ENCODE measurements at regions not wholly inside any gene's neighbourhood (a gene's known extent, or its start where the extent isn't known, plus 50 kb on each side); places are given as distances from the start of the nearest gene placed in this dataset.

DNA sequence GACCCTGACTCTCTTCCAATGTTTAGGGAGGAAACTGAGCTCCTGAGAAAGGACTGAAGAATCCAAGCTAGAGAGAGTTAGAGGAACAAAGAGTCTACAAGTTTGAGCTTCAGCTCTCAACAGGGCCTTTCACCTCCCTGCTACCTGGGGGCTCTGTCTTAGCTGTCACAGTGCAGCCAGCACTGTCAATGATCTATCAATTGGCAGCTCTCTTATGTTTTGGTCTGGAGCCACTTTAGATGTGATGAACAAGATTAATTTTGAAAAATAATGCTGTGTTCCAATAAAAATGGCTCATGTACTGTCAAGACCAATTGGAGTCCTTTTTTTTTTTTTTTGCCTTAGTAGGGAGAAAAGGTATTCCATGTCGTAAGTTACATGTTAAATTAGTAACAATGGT is 215.8 kb upstream of the TRIB2 start:
- DNase-seq (ENCODE audit: low spot score), result no peak

DNA sequence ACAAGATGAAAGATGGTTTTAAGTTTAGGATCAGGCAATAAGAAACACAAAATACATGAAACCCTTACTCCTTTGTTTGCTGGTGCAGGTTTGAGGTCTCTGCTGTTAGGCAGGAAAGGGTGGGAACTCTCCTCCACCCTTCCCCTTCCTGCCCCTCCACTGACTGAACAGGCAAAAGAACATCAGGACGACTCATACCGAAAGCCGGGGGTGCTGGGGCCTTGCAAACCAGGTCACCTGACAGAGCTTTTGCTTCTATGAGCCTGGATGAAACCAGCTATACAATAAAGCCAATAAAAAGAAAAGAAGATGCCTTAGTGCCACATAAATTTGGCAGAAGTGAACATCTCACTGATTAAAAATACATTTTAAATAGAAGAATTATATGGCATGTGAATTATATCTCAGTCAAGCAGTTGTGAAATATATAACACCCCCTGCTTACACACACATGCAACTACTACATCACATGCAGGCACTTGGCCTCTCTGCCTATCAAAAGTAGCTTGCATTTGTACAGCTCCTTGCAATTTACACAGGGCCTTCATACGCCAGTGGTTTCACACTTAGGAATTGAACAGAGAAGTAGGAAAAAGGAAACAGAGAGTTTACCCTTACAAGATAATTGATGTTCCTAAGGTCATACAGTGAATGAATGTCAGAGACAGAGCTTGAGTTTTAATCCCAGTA is 215.1 kb upstream of the TRIB2 start:
- DNase-seq (ENCODE audit: low spot score), result no peak

DNA sequence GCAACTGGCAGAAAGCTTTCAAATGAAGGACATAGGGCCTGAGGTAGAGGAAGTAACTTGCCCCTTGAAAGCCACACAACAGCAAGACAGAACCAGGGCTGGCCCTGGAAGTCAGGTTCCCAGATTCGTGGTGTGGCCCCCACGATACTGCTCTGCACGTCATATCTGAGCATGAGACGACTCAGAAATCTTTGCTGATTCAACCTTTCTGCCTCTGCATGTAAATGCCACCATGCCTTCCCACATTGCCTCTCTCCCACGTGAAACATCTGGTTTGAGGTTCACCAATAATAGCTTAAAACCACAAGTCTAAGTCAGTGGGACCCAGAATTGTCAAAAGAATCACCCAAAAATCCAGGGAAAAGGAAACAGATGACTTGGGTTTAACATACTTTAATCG is 214.0 kb upstream of the TRIB2 start:
- no peak for DNase-seq (ENCODE audit: low spot score)

DNA sequence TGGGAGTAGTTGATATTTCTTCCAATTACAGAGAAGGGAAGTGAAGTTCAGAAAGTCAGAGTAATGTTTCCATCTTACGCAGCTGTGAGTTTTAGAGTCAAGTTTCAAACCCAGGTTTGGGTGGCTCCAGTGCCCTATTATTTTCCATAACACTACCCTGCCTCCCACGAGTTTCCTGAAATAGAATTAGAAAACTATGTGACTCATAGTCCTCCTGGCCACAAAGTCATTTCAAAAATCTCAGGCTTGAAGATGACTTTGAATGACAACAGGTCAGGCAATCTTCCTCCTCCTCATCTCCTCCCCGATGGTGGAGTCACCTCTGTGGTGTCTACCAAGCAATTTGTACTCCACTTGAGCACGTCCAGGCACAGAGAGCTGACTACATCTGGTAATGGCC is 212.3 kb upstream of the TRIB2 start:
- no peak for DNase-seq (ENCODE audit: low spot score)

DNA sequence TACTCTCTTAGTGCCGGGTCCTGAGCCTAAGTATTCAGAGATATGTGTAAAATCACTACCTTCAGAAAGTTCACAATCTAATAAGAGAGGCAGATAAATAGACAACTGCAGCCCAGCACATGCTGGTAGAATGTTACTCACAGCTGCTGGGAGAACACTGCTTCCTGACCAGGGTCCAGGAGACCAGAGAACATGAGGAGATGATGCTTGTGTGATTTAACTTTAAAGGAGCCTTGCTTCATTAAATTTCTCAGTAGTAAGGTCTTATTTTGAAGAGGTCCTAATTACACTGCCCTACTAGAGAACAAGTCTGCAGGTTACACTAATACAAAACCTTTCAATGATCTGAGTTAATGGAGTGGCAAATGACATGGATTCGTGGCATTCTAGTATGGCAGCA is 209.9 kb upstream of the TRIB2 start:
- DNase-seq (ENCODE audit: low spot score), result no peak

DNA sequence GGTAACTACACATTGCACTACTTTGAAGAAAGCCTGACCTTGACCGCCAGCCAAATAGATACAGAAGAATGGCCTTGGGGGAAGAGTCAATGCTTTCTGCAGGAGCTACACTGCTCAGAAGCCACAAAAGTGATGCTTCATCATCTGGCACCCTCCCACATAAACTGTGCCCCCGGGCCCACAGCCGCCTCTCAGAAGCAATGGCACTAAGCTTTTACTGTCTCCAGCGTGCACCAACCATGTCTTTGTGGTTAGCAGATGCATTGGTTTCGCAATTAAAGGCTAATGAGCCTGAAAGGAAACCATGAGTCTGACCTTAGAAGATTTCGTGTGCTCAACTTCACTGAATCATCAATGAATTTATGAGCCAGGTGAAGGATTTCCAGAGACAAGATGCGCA is 209.4 kb upstream of the TRIB2 start:
- no peak for DNase-seq (ENCODE audit: low spot score)

- DNase-seq (ENCODE audit: low spot score), result no peak
These were observed 206.7 kb upstream of the TRIB2 start for GRCh38 chr2:12510070-12510469.

DNA sequence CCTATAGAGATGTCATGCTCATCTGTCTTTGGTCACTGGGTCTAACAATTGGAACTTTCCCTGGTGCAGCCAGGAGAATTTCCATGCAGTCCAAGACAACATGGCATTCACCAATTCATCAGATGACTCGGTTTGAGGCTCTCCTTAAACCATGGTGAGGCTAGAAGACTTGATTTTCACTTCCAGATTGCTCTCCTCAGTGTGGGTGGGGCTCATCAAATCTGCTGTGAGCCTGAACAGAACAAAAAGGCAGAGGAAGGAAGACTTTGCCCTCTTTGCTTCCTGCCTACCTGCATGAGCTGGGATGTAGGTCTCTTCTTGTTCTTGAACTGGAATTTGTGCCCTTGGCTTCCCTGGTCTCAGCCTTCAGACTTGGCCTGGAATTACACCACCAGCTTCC is 203.4 kb upstream of the TRIB2 start:
- DNase-seq (ENCODE audit: low spot score), result no peak

DNA sequence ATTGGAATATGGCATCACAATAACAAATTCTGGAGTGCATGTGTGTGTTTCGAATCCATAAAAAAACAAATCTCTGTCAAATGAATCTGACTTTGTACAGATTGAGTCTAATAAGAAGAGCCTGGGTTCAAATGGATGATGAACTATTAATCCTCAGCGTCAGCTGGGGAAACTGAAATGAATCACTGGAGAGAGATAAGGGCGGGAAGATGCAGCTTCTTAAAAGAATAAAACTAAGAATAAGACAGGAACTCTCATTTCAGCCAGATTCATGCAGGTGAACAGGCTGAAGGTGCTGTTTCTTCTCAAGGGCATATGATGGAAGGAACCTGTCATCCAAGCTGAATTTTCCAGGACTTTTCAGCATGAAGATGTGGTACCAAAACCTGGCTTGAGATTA is 202.6 kb upstream of the TRIB2 start:
- no peak for DNase-seq (ENCODE audit: low spot score)

DNA sequence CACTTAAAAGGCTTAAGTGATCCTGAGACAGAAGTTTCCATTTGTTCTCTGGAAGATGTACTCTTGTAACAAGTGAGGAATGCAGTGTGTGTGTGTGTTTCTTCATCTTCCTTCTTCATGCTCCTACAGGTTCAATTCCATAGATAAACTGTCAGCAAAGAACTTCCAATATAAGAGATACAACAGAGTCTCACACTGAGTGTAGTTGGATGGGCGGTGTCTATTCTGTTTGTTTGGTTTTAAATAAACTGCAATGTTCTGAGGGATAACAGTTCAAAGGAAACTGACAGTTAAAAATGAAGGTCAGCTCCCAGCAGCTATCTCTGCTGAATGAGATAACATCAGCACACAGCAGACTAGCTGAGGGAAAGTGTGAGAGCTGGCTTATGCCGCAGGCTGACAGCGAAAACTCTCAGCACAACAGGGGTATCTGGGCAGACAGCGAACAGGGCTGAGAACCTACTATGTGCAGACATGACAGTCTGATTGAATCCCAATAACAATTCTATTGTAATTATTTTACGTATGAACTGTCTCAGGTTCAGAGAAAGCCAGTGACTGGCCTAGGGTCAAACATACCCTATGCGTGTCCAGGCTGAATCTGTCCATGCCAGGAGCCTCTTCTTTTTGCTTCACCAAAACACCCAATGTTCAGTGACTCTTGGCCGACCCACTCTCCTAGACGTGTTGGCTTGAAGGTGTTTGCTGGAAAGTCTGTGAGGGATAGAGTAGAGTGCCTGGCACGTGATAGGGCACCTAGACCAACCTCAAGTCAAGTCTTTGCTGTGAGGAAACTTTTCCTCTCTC is 201.9 kb upstream of the TRIB2 start:
- DNase-seq (ENCODE audit: low spot score), result peak; percentile 23

GRCh38 chr2:12515871-12516270 is 200.9 kb upstream of the TRIB2 start:
- DNase-seq (ENCODE audit: low spot score), result no peak

DNA sequence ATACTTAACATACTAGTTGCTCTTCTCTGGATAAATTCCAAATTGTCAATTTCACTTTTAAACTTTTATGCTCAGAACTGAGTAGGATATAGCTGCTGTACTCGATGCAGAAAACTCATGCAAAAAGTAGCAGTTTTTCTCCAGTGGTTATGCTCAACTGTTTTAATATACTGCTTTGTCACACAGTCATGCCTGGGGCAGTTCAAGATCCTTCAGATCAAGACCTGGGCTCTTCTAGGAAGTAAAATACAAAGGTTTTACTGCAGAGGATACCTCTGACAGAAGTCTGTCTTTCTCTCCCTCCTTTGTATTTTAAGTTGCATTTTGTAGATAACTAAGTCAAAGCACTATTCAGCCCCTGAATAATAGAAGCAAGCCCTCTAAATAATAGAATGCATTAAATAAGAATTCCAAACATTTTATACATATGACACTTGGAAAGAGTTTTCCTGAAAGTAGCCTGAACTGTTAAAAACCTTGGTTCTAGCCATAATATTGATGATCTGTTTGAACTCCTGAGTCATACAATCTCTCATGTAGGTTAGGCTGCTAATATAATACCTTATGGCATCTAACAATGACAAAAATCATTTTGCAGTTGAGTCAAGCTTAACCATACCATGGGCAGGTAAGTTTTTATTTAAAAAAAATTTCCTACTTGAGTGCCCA is 183.3 kb upstream of the TRIB2 start:
- no peak for DNase-seq (ENCODE audit: low spot score)

DNA sequence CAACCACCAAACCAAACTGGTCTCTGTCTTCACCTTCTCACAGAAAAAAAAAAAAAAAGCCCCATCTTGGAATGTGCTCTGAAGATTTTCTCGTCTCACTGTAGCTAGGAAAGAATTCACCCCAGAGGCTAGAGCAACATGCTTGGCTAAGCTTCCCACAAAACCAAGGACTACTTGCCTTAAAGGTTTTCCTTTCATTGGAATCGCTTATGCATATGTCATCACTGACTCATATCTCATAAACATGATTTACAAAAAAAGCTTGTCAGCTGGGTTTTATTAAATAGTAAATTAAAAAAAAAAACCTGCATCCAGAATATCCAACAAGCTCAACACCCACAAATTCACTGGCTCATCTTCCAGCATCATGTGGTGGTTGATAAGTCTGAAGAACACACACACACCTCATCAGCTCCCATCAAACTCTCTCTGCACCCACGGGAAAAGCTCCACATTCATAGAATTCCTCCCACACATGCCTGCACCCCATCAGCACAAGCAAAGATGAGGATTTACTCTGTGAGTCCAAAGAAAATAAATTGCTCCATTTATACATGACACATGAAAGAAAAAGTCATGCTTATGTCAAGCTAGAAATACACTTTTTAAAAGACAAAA is 182.0 kb upstream of the TRIB2 start:
- DNase-seq (ENCODE audit: low spot score), result no peak

DNA sequence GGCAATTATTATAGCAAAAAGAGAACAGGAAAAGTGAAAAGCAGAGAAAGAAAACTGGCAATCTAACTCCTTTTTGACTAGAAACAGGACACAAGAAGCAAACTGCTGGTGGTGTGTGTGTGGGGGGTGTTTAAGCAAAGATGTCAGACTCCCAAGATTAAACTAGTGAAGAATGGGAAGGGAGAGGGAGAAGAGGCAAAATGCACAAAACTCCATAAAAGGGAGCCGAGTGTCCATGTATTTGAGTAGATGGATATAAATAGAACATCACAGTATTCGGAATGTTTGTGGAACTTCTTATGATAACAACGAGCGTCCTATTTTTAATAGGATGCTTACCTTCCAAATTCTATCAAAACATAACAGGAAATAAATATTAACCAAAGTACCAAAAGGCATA is 179.8 kb upstream of the TRIB2 start:
- DNase-seq (ENCODE audit: low spot score), result no peak

GRCh38 chr2:12538138-12538694 is 178.5 kb upstream of the TRIB2 start:
- no peak for DNase-seq (ENCODE audit: low spot score)

DNA sequence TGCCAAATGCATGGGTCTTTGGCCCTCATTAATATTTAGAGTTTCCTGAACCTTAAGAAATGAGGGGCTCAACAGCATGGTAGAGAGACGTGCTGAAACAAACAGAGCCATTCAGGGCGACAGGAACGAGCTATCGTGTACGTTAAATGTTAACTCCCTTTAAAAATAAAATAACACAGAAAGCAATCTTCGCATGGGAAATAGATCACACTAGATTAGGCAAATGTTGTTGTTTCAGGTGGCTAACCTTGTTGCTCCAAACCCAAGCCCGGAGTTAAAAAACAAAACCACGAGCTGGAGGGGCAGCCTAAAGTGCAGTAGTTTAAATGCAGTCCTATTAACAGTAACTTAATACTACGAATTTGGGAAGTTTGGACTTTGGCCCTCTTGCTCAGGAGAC is 177.4 kb upstream of the TRIB2 start:
- no peak for DNase-seq (ENCODE audit: low spot score)

DNA sequence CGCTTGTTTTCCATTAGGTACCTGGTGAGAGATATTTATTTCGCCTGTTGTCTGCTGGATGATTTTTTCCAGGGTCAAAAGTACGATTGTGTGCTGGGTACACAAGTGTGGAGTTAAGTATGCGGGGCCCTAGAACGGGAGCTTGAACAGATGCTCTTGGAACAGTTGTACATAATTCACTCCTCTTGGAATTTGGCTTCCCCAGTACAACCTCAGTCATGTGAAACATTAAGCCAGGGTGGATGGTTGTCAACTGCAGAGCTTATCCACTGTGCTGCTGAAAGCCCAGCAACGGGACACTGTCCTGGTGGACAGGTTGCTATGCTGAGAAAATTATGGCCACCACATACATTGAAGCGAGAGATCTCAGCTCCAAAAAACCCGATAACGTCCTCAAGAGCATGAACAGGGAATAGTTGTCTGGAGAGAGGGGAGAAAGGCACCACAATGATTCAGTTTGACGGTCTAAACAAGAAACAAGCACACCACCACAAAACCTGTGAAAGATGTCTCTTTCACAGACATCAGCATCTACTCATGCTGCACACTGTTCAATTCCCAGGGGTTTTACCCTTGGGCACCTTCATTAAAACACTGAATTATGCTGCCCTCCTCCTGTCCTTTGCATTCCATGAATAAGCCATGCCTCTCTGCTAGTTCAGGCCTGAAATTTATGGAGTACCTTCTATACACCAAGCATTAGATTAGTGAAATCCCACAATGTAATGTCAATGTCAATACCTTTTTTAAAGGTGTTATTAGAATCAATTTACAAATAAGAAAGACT is 176.8 kb upstream of the TRIB2 start:
- DNase-seq (ENCODE audit: low spot score), result no peak

GRCh38 chr2:12543076-12543977 is 173.4 kb upstream of the TRIB2 start:
- DNase-seq (ENCODE audit: low spot score), result no peak

- no peak for DNase-seq (ENCODE audit: low spot score)
These were observed 172.7 kb upstream of the TRIB2 start for GRCh38 chr2:12543978-12544558.

- DNase-seq (ENCODE audit: low spot score), result peak; percentile 10
These were observed 169.1 kb upstream of the TRIB2 start for GRCh38 chr2:12547566-12548170.
